GDM1 (cell line): ENCODE measurements at regions not wholly inside any gene's neighbourhood (a gene's known extent, or its start where the extent isn't known, plus 50 kb on each side); places are given as distances from the start of the nearest gene placed in this dataset.

Experiments
- DNase-seq: peaks from one replicate; lab custom pipeline; 2025; lab: John Stamatoyannopoulos, UW

DNA sequence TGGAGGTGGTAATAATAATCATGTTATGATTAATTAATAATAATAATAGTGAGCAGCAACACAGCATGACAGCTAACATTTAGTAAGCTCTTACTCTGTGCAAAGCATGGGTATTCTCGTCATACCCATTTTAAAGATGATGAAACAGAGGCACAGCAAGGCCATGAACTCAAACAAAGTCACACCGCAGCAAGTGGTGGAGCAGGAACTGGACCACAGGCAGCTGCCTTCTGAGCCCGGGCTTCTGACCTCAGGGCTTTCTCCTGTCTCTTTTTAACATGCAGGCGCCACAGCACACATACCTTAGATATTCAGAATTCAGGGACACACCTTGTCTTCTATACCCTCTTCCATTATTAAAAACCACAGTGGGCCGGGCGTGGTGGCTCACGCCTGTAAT is 50.7 kb upstream of the SPATA12 start:
- no peak for DNase-seq

- DNase-seq, result no peak
Measured at GRCh38 chr3:57009367-57009766, 51.1 kb upstream of the SPATA12 start.

DNA sequence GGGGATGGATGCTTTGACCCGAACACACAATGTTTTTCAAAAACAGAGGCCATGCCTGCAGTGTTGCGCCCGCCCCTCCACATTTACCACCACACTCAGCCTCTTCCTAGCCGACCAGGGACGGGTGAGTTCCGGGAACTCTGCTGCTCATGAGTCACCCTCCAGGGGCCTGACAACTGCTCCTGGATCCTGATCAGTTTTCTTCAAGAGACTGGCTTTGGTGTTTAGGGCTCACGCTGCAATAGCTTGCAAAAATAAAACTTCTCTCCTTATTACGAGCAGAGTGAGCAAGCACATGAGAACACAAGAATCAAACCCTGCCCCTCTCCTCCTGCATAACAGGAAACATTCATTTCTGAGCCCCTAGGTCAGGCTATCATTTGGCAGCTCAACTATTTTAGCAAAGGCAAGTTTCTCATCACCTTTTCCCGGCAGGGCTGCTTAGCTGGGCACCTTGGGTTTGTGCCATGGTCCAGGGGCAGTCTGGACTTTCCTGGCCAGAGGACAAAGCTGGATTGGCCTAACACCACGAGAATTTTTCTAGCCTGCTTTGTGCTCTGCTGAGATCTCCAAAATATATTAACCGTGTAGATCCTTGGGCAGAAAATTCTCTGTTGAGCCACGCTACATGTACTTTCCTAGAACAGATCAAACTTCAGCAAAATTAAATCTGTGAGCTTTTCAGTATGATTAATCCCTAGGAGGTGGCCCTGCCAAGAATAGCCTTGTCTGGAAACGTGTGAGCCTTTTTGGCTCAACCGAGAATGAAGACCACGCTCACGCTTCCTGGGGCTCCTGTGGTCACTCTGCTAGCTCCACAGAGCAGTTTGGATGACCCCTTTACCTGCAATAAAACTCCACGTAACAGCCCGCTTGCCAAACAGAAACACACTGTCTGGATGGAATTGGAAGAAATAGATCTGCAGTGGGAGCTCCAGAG is 52.7 kb upstream of the SPATA12 start:
- DNase-seq, result no peak

DNA sequence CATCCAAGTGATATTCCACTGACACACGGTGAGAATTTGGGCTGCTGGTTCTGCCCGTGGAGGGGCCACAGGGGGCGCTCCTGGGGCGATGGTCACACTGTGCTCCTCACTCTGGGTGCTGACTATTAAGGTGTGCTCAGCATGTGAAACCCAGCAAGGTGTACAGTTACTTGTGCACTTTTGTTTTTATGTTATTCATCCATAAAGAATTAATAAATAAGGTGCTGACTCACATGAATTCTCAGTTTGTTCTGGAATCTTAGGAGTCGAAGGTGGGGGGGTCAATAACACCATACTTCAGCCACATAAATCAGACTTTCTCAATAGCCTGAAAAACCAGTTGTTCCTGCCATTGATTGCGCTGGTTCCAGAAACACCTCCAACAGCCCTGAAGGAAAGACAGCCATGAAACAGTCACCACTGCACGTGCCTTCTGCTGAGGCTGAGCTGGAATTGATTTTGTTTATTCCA is 53.5 kb upstream of the SPATA12 start:
- DNase-seq, result no peak

DNA sequence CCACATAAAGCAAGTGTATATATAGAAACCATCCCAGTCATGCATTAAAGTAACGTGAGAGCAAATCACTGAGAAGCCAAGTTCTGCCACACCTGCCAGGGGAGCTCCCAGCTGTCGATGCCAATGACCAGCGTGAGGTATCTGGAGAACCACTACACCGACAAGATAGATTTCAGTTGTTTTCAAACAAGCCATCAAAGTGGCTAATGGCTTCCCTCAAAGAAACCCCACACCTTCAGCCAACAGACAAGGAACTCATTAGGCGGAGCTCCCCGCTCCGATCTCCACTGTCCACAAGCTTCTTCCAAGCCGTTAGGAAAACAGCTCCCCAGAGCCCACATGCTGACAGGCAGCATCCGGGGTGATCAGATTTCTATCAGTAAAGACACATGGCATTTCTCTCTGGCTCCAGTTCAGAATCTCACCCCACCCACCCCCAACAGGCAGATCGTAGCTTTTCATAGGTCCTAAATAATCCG is 54.2 kb upstream of the SPATA12 start:
- DNase-seq, result no peak

DNA sequence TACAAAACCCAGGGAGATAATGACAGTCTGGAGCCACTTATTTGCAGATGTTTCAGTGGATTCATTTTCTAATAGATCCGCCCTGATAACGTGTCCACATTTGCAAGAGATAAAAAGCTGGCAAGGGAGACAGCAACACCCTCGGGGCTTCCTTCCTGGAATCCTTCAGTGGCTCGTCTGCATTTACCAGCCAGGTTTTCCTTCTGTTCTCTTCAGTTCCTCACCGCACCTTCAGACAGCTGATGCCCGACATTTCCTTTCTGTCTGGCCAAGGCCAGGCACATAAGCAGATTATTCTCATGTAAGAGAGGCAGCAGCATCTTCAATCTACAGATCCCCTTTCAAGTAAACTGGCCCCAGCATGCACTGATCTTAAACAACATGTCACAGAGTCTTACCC is 56.2 kb upstream of the SPATA12 start:
- no peak for DNase-seq

DNA sequence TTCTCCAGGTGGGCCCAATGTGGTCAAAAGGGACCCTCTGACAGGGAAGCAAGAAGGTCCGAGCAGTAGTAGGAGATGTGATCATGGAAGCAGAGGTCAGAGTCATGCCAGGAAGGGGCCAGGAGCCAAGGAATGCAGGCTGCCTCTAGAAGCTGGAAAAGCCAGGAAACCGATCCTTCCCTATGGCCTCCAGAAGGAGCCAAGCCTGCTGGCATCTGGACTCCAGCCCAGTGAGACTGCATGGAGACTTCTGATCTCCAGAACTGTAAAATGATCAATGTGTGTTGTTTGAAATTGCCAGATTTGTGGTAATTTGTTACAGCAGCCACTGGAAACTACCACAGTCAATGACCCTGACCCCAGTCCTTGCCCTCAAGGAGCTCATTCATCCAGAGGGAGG is 56.8 kb upstream of the SPATA12 start:
- DNase-seq, result no peak

DNA sequence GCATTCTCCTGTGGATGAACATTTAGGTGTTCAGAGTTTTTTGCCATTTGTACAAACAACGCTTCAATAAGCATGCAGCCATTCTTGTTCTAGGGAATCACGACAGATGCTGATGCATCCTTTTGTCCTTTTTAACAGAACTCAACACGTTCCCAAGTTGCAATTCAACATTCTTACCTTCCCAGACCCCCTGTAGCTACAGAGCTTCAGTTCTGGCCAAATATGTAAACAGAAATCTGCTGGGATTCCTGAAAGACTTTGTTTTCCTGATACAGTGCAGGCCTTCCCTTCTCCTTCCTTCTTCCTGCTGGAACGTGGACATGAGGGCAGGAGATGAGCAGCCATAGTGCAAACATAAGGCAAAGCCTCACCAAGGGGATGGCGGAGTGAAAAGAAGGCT is 59.1 kb upstream of the SPATA12 start:
- no peak for DNase-seq

GRCh38 chr3:57000012-57000411 is 60.5 kb upstream of the SPATA12 start:
- DNase-seq, result no peak

- no peak for DNase-seq
Measured at GRCh38 chr3:56999547-56999946, 60.9 kb upstream of the SPATA12 start.

GRCh38 chr3:56998076-56998529 is 62.4 kb upstream of the SPATA12 start:
- no peak for DNase-seq

DNA sequence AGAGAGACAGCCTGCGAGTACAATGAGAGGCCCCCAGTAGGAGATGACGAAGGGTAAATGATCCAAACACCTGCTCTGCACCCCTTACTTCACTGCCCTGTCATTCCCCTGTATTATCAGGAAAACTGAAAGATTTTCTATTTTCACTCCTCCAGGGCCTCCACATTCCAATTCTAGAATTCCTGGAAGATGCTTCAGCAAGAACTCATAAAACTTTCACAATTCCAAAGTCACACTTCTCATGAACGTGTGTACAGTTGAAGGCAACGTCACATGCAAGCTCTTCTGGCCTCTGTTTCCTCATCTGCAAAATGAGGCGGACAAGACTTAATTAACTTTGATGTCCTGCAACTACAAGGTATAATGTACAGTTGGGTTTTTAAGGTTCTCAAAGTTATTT is 62.8 kb upstream of the SPATA12 start:
- DNase-seq, result no peak

DNA sequence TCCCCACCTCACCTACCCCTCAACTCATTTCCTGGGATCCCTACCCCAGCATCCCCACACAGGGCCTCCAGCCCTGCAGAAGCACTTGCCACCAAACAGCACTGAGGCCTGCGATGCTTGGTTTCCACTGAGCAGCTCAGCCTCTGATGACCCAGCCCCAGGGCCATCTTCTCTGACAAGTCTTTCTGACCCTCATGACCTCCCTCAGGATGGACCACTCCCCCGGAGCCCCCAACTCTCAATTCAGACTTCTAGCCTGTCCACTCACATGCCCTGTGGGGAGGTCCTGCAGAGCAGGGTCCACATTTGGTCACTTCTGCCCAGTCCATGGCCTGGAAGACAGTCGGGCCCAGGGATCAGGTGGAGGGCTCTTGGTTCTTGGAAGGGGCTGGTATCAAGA is 63.4 kb upstream of the SPATA12 start:
- DNase-seq, result no peak

DNA sequence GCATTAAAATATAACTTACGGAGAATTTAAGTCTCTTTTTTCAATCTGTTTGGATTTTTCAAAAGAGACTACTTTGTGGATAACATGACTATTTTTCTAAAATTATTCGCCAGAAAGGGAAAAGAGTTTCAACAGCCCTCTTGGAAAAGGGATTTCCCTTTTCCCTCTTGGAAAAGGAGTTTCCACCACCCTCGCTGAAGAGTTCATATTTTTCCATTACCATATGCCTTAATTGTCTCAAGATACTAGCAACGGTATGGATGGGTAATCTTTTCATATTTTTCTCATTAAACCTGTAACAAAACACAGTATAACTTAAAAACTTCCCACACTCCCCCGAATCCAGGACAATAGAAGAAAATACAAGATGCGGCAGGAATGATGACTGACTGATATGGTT is 66.1 kb upstream of the SPATA12 start:
- no peak for DNase-seq

DNA sequence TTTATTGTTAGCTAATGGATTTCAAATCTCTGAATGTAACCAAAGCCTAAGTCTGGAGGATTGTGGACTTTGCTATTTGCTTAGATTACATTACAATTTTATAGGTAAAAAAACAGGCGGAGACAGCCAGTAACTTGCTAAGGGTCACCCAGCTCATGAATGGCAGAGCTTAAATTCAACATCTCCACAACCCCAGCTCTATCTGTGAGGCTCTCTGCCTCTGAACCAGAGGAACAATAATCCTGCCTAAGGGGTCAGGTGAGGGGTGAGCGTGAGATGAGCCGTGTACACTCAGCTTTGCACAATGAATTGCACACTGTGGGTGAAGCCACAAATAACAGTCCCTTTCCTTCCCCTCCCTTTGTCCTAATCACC is 69.8 kb upstream of the SPATA12 start:
- DNase-seq, result no peak

DNA sequence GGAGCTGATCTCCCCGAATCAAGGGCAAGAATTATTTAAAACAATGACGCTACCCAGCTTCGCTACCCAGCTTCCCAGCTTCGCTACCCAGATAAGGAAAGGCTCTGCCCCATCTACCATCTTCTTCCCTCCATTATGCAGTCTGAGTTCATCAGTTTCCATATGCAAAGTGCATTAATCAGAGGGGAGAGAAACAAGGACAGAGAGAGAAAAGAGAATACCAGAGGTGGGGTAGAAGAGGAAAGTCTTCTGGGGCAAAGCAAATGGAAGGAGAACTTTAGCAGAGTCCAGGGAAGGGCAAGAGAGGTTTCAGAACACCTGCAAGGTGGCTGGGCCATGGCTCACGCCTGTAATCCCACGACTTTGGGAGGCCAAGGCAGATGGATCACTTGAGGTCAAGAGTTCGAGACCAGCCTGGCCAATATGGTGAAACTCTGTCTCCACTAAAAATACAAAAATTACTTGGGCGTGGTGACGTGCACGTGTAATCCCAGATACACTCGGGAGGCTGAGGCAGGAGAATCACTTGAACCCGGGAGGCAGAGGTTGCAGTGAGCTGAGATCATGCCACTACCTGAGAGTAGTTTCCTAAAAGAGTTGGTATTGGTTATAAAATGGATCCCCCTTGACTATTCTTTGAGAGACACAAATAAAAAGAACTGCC is 70.4 kb upstream of the SPATA12 start:
- DNase-seq, result no peak

- no peak for DNase-seq
Measured at GRCh38 chr3:56989169-56989976, 71.1 kb upstream of the SPATA12 start.

DNA sequence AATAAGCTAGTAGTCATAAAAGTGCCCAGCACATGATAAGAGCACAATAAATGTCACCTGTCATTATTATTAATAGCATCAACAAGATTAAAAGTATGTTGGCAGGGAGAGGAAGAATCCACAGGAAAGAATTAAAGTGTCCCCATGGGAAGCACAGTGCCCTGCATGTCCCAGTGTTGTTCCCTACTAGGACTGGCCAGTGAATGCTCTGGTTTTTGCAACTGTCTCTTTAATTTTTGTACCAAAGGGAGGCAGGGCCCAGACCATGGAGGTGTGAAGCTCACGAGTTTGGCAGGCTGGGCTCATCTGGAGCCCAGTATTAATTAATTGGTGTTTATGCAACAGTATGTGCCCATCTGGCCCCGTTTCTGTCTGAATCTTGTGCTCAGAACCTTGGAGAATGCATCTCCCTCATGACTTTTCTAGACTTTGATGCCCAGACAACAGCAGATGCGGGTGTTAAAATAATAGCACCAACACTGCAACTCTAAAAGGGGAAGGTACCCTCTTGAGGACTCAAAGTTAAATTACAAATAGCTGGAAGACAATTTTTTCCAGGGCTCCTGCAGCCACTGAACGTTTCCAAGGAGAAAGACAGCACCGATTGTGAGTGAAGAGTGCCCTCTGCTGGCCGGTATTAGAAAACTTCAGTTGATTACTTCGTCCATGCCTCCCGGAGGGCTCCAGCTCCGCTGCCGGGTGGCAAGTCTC is 71.9 kb upstream of the SPATA12 start:
- peak; percentile 60 for DNase-seq

DNA sequence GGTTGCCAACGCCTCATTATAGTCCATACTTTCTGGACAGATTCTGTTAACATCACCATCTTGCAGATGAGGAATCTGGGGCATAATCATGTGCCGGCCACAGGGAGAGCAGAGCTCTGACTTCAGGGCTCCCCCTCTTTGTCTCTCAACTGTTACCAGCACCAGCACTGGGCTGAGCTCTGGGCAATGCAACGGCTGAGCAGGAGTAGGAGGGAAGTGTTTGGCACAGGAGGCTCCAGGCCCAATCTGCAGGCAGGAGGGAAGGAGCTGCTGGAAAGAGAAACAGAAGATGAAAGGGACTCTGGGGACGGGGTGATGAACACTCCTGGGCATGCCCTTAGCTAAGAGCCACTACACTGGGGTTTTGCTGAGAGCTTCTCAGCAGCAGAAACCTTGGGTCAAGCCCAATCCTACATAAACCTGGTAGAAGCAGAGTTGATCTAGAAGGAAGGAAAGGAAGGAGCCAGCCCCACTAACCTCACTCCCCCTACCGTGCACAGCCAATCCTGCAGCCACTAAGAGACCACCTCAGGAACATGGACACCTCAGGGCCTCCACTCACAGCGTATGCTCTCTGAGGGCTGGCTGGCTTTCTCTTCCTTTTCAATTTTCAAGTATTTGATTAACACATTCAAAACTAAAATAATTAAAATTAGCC is 73.1 kb upstream of the SPATA12 start:
- DNase-seq, result no peak

DNA sequence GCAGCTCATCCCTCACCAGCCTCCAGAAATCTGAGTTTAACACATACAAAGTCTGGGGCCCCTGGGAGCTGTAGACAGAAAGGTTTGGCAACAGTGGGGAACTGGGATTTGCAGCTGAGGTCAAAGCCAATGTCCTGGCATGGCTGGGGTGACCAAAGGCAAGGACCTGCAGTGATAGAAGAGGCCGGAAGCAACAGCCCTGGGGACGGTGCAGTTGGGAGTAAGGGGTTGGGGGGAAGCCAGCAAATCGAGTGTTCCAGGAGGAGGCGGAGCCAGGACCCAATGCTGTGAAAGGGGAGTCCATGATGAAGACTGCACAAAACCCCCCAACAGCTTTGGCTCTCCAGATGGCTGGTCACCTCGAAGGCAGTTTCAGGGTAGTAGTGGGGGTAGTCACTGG is 74.1 kb upstream of the SPATA12 start:
- DNase-seq, result no peak

- peak; percentile 24 for DNase-seq
Measured at GRCh38 chr3:56985878-56986277, 74.6 kb upstream of the SPATA12 start.
